ENCODE measurements at regions not wholly inside any gene's neighbourhood (a gene's known extent, or its start where the extent isn't known, plus 50 kb on each side); places are given as distances from the start of the nearest gene placed in this dataset.

- WGBS, 2 experiments = 95% methylated on average over 17 of the region's 17 CpGs
- Histone ChIP-seq H3K9me3 (ENCODE audit: control insufficient read depth, low read length) (no peaks in the 10 kb centered on the region), H3K4me3 (ENCODE audit: insufficient read depth, low read depth, low read length) (no peak overlapping the region), H3K4me1 (ENCODE audit: control insufficient read depth, insufficient read depth, low read length) (peaks cover 19% of the 10 kb centered on the region), H3K36me3 (ENCODE audit: control insufficient read depth, insufficient read depth, low read length) (no peaks in the 10 kb centered on the region), H3K27me3 (ENCODE audit: control insufficient read depth, insufficient read depth, low read length, poor library complexity, severe bottlenecking) (no peaks in the 10 kb centered on the region), H3K27ac (ENCODE audit: insufficient read depth, low read depth, low read length, poor library complexity, severe bottlenecking) (no peak overlapping the region)
Measured at GRCh38 chr2:239576784-239577685, 176.2 kb upstream of the HDAC4 start.

- no peak overlapping the region for H3K27ac ChIP-seq (ENCODE audit: insufficient read depth, low read depth, low read length, poor library complexity, severe bottlenecking)
- H3K27me3 ChIP-seq (ENCODE audit: control insufficient read depth, insufficient read depth, low read length, poor library complexity, severe bottlenecking) = no peaks in the 10 kb centered on the region
- H3K9me3 ChIP-seq (ENCODE audit: control insufficient read depth, low read length) = no peaks in the 10 kb centered on the region
- 94 to 97% methylated on average over 8 of the region's 8 CpGs for WGBS, 2 experiments
- no peaks in the 10 kb centered on the region for H3K36me3 ChIP-seq (ENCODE audit: control insufficient read depth, insufficient read depth, low read length)
- H3K4me1 ChIP-seq (ENCODE audit: control insufficient read depth, insufficient read depth, low read length) = peaks cover 19% of the 10 kb centered on the region
- H3K4me3 ChIP-seq (ENCODE audit: insufficient read depth, low read depth, low read length) = no peak overlapping the region
Measured at GRCh38 chr2:239575931-239576445, 175.2 kb upstream of the HDAC4 start.

- Histone ChIP-seq H3K36me3 (ENCODE audit: control insufficient read depth, insufficient read depth, low read length) (no peaks in the 10 kb centered on the region), H3K27ac (ENCODE audit: insufficient read depth, low read depth, low read length, poor library complexity, severe bottlenecking) (peak overlapping the region; percentile 54), H3K9me3 (ENCODE audit: control insufficient read depth, low read length) (no peaks in the 10 kb centered on the region), H3K4me3 (ENCODE audit: insufficient read depth, low read depth, low read length) (no peak overlapping the region), H3K4me1 (ENCODE audit: control insufficient read depth, insufficient read depth, low read length) (peaks cover 19% of the 10 kb centered on the region), H3K27me3 (ENCODE audit: control insufficient read depth, insufficient read depth, low read length, poor library complexity, severe bottlenecking) (no peaks in the 10 kb centered on the region)
- WGBS, 2 experiments = 70 to 73% methylated on average over 13 of the region's 13 CpGs
Measured at GRCh38 chr2:239574434-239575156, 173.8 kb upstream of the HDAC4 start.

- Histone ChIP-seq H3K27ac (ENCODE audit: insufficient read depth, low read depth, low read length, poor library complexity, severe bottlenecking) (peak overlapping the region; percentile 54), H3K4me1 (ENCODE audit: control insufficient read depth, insufficient read depth, low read length) (peaks cover 19% of the 10 kb centered on the region), H3K36me3 (ENCODE audit: control insufficient read depth, insufficient read depth, low read length) (no peaks in the 10 kb centered on the region), H3K4me3 (ENCODE audit: insufficient read depth, low read depth, low read length) (no peak overlapping the region), H3K27me3 (ENCODE audit: control insufficient read depth, insufficient read depth, low read length, poor library complexity, severe bottlenecking) (no peaks in the 10 kb centered on the region), H3K9me3 (ENCODE audit: control insufficient read depth, low read length) (no peaks in the 10 kb centered on the region)
- WGBS, 2 experiments = 89 to 95% methylated on average over 5 of the region's 5 CpGs
Measured at GRCh38 chr2:239574054-239574433, 173.2 kb upstream of the HDAC4 start.

GRCh38 chr2:239570971-239571520 is 170.2 kb upstream of the HDAC4 start:
- H3K27me3 ChIP-seq (ENCODE audit: control insufficient read depth, insufficient read depth, low read length, poor library complexity, severe bottlenecking) = no peaks in the 10 kb centered on the region
- H3K4me1 ChIP-seq (ENCODE audit: control insufficient read depth, insufficient read depth, low read length) = peaks cover 19% of the 10 kb centered on the region
- H3K36me3 ChIP-seq (ENCODE audit: control insufficient read depth, insufficient read depth, low read length) = no peaks in the 10 kb centered on the region
- whole genome bisulfite sequencing, 2 experiments = 92 to 97% methylated on average over 6 of the region's 6 CpGs
- no peaks in the 10 kb centered on the region for H3K9me3 ChIP-seq (ENCODE audit: control insufficient read depth, low read length)
- H3K4me3 ChIP-seq (ENCODE audit: insufficient read depth, low read depth, low read length) = no peak overlapping the region
- no peak overlapping the region for H3K27ac ChIP-seq (ENCODE audit: insufficient read depth, low read depth, low read length, poor library complexity, severe bottlenecking)

GRCh38 chr2:239570216-239570925 is 169.6 kb upstream of the HDAC4 start:
- Histone ChIP-seq H3K27ac (ENCODE audit: insufficient read depth, low read depth, low read length, poor library complexity, severe bottlenecking) (no peak overlapping the region), H3K36me3 (ENCODE audit: control insufficient read depth, insufficient read depth, low read length) (no peaks in the 10 kb centered on the region)
- 92 to 93% methylated on average over 15 of the region's 15 CpGs for WGBS, 2 experiments

GRCh38 chr2:239569401-239570090 is 168.7 kb upstream of the HDAC4 start:
- Histone ChIP-seq H3K36me3 (ENCODE audit: control insufficient read depth, insufficient read depth, low read length) (no peaks in the 10 kb centered on the region), H3K4me1 (ENCODE audit: control insufficient read depth, insufficient read depth, low read length) (peaks cover 9% of the 10 kb centered on the region), H3K27ac (ENCODE audit: insufficient read depth, low read depth, low read length, poor library complexity, severe bottlenecking) (no peak overlapping the region), H3K4me3 (ENCODE audit: insufficient read depth, low read depth, low read length) (no peak overlapping the region), H3K9me3 (ENCODE audit: control insufficient read depth, low read length) (no peaks in the 10 kb centered on the region), H3K27me3 (ENCODE audit: control insufficient read depth, insufficient read depth, low read length, poor library complexity, severe bottlenecking) (no peaks in the 10 kb centered on the region)
- 89% methylated on average over 24 of the region's 24 CpGs for WGBS, 2 experiments

More at GRCh38 chr2:239570216-239570925, 169.6 kb upstream of the HDAC4 start:
- peaks cover 17% of the 10 kb centered on the region for H3K4me1 ChIP-seq (ENCODE audit: control insufficient read depth, insufficient read depth, low read length)
- no peak overlapping the region for H3K4me3 ChIP-seq (ENCODE audit: insufficient read depth, low read depth, low read length)
- H3K9me3 ChIP-seq (ENCODE audit: control insufficient read depth, low read length) = no peaks in the 10 kb centered on the region
- H3K27me3 ChIP-seq (ENCODE audit: control insufficient read depth, insufficient read depth, low read length, poor library complexity, severe bottlenecking) = no peaks in the 10 kb centered on the region

GRCh38 chr2:239568601-239569000 is 167.8 kb upstream of the HDAC4 start:
- 94 to 96% methylated on average over 3 to 4 of the region's 4 CpGs for WGBS, 2 experiments
- no peaks in the 10 kb centered on the region for H3K27me3 ChIP-seq (ENCODE audit: control insufficient read depth, insufficient read depth, low read length, poor library complexity, severe bottlenecking)
- no peak overlapping the region for H3K4me3 ChIP-seq (ENCODE audit: insufficient read depth, low read depth, low read length)
- H3K27ac ChIP-seq (ENCODE audit: insufficient read depth, low read depth, low read length, poor library complexity, severe bottlenecking) = no peak overlapping the region
- no peaks in the 10 kb centered on the region for H3K36me3 ChIP-seq (ENCODE audit: control insufficient read depth, insufficient read depth, low read length)
- no peaks in the 10 kb centered on the region for H3K9me3 ChIP-seq (ENCODE audit: control insufficient read depth, low read length)
- H3K4me1 ChIP-seq (ENCODE audit: control insufficient read depth, insufficient read depth, low read length) = peaks cover under 1% of the 10 kb centered on the region

- H3K4me1 ChIP-seq (ENCODE audit: control insufficient read depth, insufficient read depth, low read length) = no peaks in the 10 kb centered on the region
- no peaks in the 10 kb centered on the region for H3K27me3 ChIP-seq (ENCODE audit: control insufficient read depth, insufficient read depth, low read length, poor library complexity, severe bottlenecking)
- WGBS, 2 experiments = 95% methylated on average over 13 of the region's 13 CpGs
- H3K4me3 ChIP-seq (ENCODE audit: insufficient read depth, low read depth, low read length) = no peak overlapping the region
- no peaks in the 10 kb centered on the region for H3K9me3 ChIP-seq (ENCODE audit: control insufficient read depth, low read length)
- H3K27ac ChIP-seq (ENCODE audit: insufficient read depth, low read depth, low read length, poor library complexity, severe bottlenecking) = no peak overlapping the region
- no peaks in the 10 kb centered on the region for H3K36me3 ChIP-seq (ENCODE audit: control insufficient read depth, insufficient read depth, low read length)
Measured at GRCh38 chr2:239567786-239568185, 167.0 kb upstream of the HDAC4 start.
